ENCODE measurements at regions not wholly inside any gene's neighbourhood (a gene's known extent, or its start where the extent isn't known, plus 50 kb on each side); places are given as distances from the start of the nearest gene placed in this dataset.

- Histone ChIP-seq H3K27me3 (ENCODE audit: control insufficient read depth, low read length) (no peaks in the 10 kb centered on the region), H3K27ac (ENCODE audit: low read depth, low read length) (no peak overlapping the region), H3K9me3 (ENCODE audit: control insufficient read depth, insufficient read depth, low read length) (no peaks in the 10 kb centered on the region)
These were observed 267.3 kb upstream of the LYZL1 start for GRCh38 chr10:29021591-29021990.

GRCh38 chr10:29022513-29022912 is 266.4 kb upstream of the LYZL1 start:
- H3K9me3 ChIP-seq (ENCODE audit: control insufficient read depth, insufficient read depth, low read length): no peaks in the 10 kb centered on the region
- no peak overlapping the region for H3K4me2 ChIP-seq (ENCODE audit: low read length)
- H3K36me3 ChIP-seq (ENCODE audit: control insufficient read depth, low read length): no peaks in the 10 kb centered on the region
- H3F3A ChIP-seq (ENCODE audit: control insufficient read depth, insufficient read depth): no peaks in the 10 kb centered on the region
- no peaks in the 10 kb centered on the region for H3K4me1 ChIP-seq (ENCODE audit: control insufficient read depth, low read length)
- TF ChIP-seq EZH2phosphoT487 (IDR thresholded peaks at IDR 0.05; ENCODE audit: borderline replicate concordance, low read length): no peak
- no peak for TF ChIP-seq CTCF (IDR thresholded peaks at IDR 0.05; ENCODE audit: low read depth, low read length, poor library complexity, severe bottlenecking)
- no peaks in the 10 kb centered on the region for H3K79me2 ChIP-seq (ENCODE audit: control insufficient read depth, low read length)
- H3K27me3 ChIP-seq (ENCODE audit: control insufficient read depth, low read length): no peaks in the 10 kb centered on the region
- H4K20me1 ChIP-seq (ENCODE audit: control insufficient read depth, insufficient read depth, low read depth, low read length): no peaks in the 10 kb centered on the region
- no peaks in the 10 kb centered on the region for H3K9me2 ChIP-seq (replicated peaks; ENCODE audit: control insufficient read depth, low read length)
- H3K27ac ChIP-seq (ENCODE audit: low read depth, low read length): no peak overlapping the region
- no peak overlapping the region for H3K4me3 ChIP-seq (ENCODE audit: low read length)

More at GRCh38 chr10:29021591-29021990, 267.3 kb upstream of the LYZL1 start:
- Histone ChIP-seq H3K4me3 (ENCODE audit: low read length) (no peak overlapping the region), H3F3A (ENCODE audit: control insufficient read depth, insufficient read depth) (no peaks in the 10 kb centered on the region), H3K36me3 (ENCODE audit: control insufficient read depth, low read length) (no peaks in the 10 kb centered on the region), H3K4me2 (ENCODE audit: low read length) (no peak overlapping the region), H3K4me1 (ENCODE audit: control insufficient read depth, low read length) (no peaks in the 10 kb centered on the region), H3K9me2 (replicated peaks; ENCODE audit: control insufficient read depth, low read length) (no peaks in the 10 kb centered on the region), H3K79me2 (ENCODE audit: control insufficient read depth, low read length) (no peaks in the 10 kb centered on the region), H4K20me1 (ENCODE audit: control insufficient read depth, insufficient read depth, low read depth, low read length) (no peaks in the 10 kb centered on the region)
- TF ChIP-seq EZH2phosphoT487 (IDR thresholded peaks at IDR 0.05; ENCODE audit: borderline replicate concordance, low read length): no peak
- TF ChIP-seq CTCF (IDR thresholded peaks at IDR 0.05; ENCODE audit: low read depth, low read length, poor library complexity, severe bottlenecking): no peak

- no peaks in the 10 kb centered on the region for H3F3A ChIP-seq (ENCODE audit: control insufficient read depth, insufficient read depth)
- no peaks in the 10 kb centered on the region for H4K20me1 ChIP-seq (ENCODE audit: control insufficient read depth, insufficient read depth, low read depth, low read length)
- no peak overlapping the region for H3K4me2 ChIP-seq (ENCODE audit: low read length)
- H3K4me1 ChIP-seq (ENCODE audit: control insufficient read depth, low read length): no peaks in the 10 kb centered on the region
- no peak overlapping the region for H3K4me3 ChIP-seq (ENCODE audit: low read length)
- no peak for TF ChIP-seq EZH2phosphoT487 (IDR thresholded peaks at IDR 0.05; ENCODE audit: borderline replicate concordance, low read length)
- no peak for TF ChIP-seq CTCF (IDR thresholded peaks at IDR 0.05; ENCODE audit: low read depth, low read length, poor library complexity, severe bottlenecking)
- H3K36me3 ChIP-seq (ENCODE audit: control insufficient read depth, low read length): no peaks in the 10 kb centered on the region
- H3K27me3 ChIP-seq (ENCODE audit: control insufficient read depth, low read length): no peaks in the 10 kb centered on the region
- H3K9me3 ChIP-seq (ENCODE audit: control insufficient read depth, insufficient read depth, low read length): no peaks in the 10 kb centered on the region
- no peaks in the 10 kb centered on the region for H3K79me2 ChIP-seq (ENCODE audit: control insufficient read depth, low read length)
- no peak overlapping the region for H3K27ac ChIP-seq (ENCODE audit: low read depth, low read length)
- no peaks in the 10 kb centered on the region for H3K9me2 ChIP-seq (replicated peaks; ENCODE audit: control insufficient read depth, low read length)
These were observed 265.2 kb upstream of the LYZL1 start for GRCh38 chr10:29023678-29024077.

All from DOHH2 (cell line).